GM12878 (cell line): ENCODE measurements at regions not wholly inside any gene's neighbourhood (a gene's known extent, or its start where the extent isn't known, plus 50 kb on each side); places are given as distances from the start of the nearest gene placed in this dataset.

ENCODE experiments used
- ATAC-seq: fragments of 200-7000 bp; cut with Tn5 transposase; 3 replicates; pipeline ENCODE4 v1.9.1; 2020; ENCODE audit warnings: mild to moderate bottlenecking, moderate library complexity
- BruUV-seq: library from RNA; stranded (reverse); fragments of 400-500 nt; replicated peaks from 2 replicates; lab custom pipeline; 2021; lab: Mats Ljungman, UMichigan
- CTCF ChIA-PET: fragments of 300-600 bp; sonication (Branson Sonifier 250); formaldehyde crosslinking; extraction: SDS; loops from one replicate; lab custom pipeline; 2021; ENCODE audit warnings: inconsistent platforms; lab: Yijun Ruan, JAX
- POLR2A ChIA-PET: fragments of 350-600 bp; formaldehyde crosslinking; extraction: SDS; loops from one replicate; lab custom pipeline; 2021; ENCODE audit warnings: inconsistent platforms; lab: Charles Lee
- RAD21 ChIA-PET: fragments of 300-600 bp; sonication (Branson Sonifier 250); formaldehyde crosslinking; loops from one replicate; lab custom pipeline; 2023; ENCODE audit warnings: antibody characterized with exemption; ENCODE audit not compliant: unreplicated experiment; lab: Charles Lee
- SMC1A ChIA-PET: fragments of 300-600 bp; sonication (Branson Sonifier 250); formaldehyde crosslinking; loops from one replicate; lab custom pipeline; 2023; ENCODE audit not compliant: unreplicated experiment, uncharacterized antibody; lab: Charles Lee
- DNase-seq: peaks from one replicate; pipeline ENCODE4 v3.0.0-alpha.2; 2011; ENCODE audit warnings: low read depth, low spot score
- FAIRE-seq: peaks from 3 replicates; lab custom pipeline; 2011; peaks lifted over from hg19 to GRCh38; lab: Jason Lieb, UNC
- H2AFZ ChIP-seq: 2 replicates; pipeline ENCODE4 v1.6.0; 2011; ENCODE audit warnings: low read depth, low read length, control low read depth; ENCODE audit not compliant: control insufficient read depth
- H3K27ac ChIP-seq: 2 replicates; pipeline ENCODE4 v1.5.1; 2011; ENCODE audit warnings: control low read depth; ENCODE audit not compliant: control insufficient read depth, insufficient read depth
- H3K27me3 ChIP-seq, 2 experiments: replicated peaks in 1 of 2; 2 replicates each; pipeline versions ENCODE4 v1.6.0 to v1.6.1; 2011; ENCODE audit warnings: low read length in 1 of 2; ENCODE audit not compliant: control insufficient read depth in 2 of 2, insufficient read depth in 2 of 2
- H3K36me3 ChIP-seq, 2 experiments: 2 replicates each; pipeline ENCODE4 v1.5.1; 2011; ENCODE audit warnings: low read length in 1 of 2; ENCODE audit not compliant: control insufficient read depth in 2 of 2, insufficient read depth in 2 of 2
- H3K4me1 ChIP-seq: 2 replicates; pipeline ENCODE4 v1.6.1; 2011; ENCODE audit warnings: mild to moderate bottlenecking, low read length, moderate library complexity, mixed read lengths; ENCODE audit not compliant: control insufficient read depth, insufficient read depth
- H3K4me2 ChIP-seq: 2 replicates; pipeline ENCODE4 v1.6.0; 2011; ENCODE audit warnings: control low read depth; ENCODE audit not compliant: control insufficient read depth, insufficient read depth
- H3K4me3 ChIP-seq: fragments of 200-600 bp; sonication (generic); 2 replicates; pipeline ENCODE4 v1.5.1; 2016
- H3K79me2 ChIP-seq: 2 replicates; pipeline ENCODE4 v1.6.0; 2011; ENCODE audit warnings: low read length; ENCODE audit not compliant: control insufficient read depth, insufficient read depth
- H3K9ac ChIP-seq: 2 replicates; pipeline ENCODE4 v1.8.0; 2011; ENCODE audit warnings: low read length, control low read depth, mixed read lengths; ENCODE audit not compliant: control insufficient read depth, insufficient read depth
- H3K9me3 ChIP-seq: replicated peaks from 3 replicates; pipeline ENCODE4 v1.5.1; 2011; ENCODE audit warnings: mild to moderate bottlenecking, low read length; ENCODE audit not compliant: control insufficient read depth, insufficient read depth
- H4K20me1 ChIP-seq: 2 replicates; pipeline ENCODE4 v1.6.0; 2011; ENCODE audit not compliant: control insufficient read depth, insufficient read depth
- CBX5 ChIP-seq: sonication (generic); IDR thresholded peaks from 2 replicates; pipeline ENCODE4 v1.6.1; 2016; ENCODE audit warnings: low read depth, moderate library complexity, mild to moderate bottlenecking, inconsistent platforms
- CTCF ChIP-seq, 3 experiments: IDR thresholded peaks in 2 of 3; conservative IDR thresholded peaks in 1 of 3; 2 replicates each; pipeline ENCODE4 v1.5.1; 2011; ENCODE audit warnings: low read depth in 3 of 3, low read length in 3 of 3, mild to moderate bottlenecking in 3 of 3, control low read depth in 2 of 3, moderate library complexity in 2 of 3, inconsistent platforms in 1 of 3, mixed read lengths in 1 of 3; ENCODE audit not compliant: control insufficient read depth in 2 of 3, insufficient read depth in 1 of 3; ENCODE audit errors: extremely low read depth in 1 of 3
- EED ChIP-seq: sonication (generic); IDR thresholded peaks from 2 replicates; pipeline ENCODE4 v1.6.1; 2016; ENCODE audit warnings: antibody characterized with exemption, low read depth
- ELK1 ChIP-seq: IDR thresholded peaks from 2 replicates; pipeline ENCODE4 v1.6.1; 2012; ENCODE audit warnings: low read depth, low read length, improper control_type of control experiment
- ESRRA ChIP-seq: IDR thresholded peaks from 2 replicates; pipeline ENCODE4 v1.6.1; 2012; ENCODE audit warnings: mild to moderate bottlenecking, low read length, improper control_type of control experiment
- HDAC6 ChIP-seq: fragments of 200-600 bp; sonication (generic); IDR thresholded peaks from one replicate; pipeline ENCODE4 v1.8.0; 2017; ENCODE audit warnings: antibody characterized with exemption; ENCODE audit not compliant: unreplicated experiment
- IKZF1 ChIP-seq: fragments of 450-650 bp; conservative IDR thresholded peaks from 2 replicates; pipeline ENCODE4 v1.6.1; 2017; ENCODE audit warnings: antibody characterized with exemption, mild to moderate bottlenecking
- KLF5 ChIP-seq: fragments of 450-650 bp; IDR thresholded peaks from 2 replicates; pipeline ENCODE4 v1.6.1; 2014; ENCODE audit warnings: mild to moderate bottlenecking; ENCODE audit not compliant: partially characterized antibody
- PML ChIP-seq: IDR thresholded peaks from 2 replicates; pipeline ENCODE4 v1.6.1; 2012; ENCODE audit warnings: low read length, inconsistent platforms
- POLR2AphosphoS5 ChIP-seq: IDR thresholded peaks from 2 replicates; pipeline ENCODE4 v1.6.1; 2011; ENCODE audit warnings: mild to moderate bottlenecking, low read length, inconsistent platforms
- SIX5 ChIP-seq: IDR thresholded peaks from 2 replicates; pipeline ENCODE4 v1.6.1; 2011; ENCODE audit warnings: mild to moderate bottlenecking, low read depth, low read length, moderate library complexity; ENCODE audit not compliant: severe bottlenecking
- SUPT20H ChIP-seq: IDR thresholded peaks from 2 replicates; pipeline ENCODE4 v1.6.1; 2011; ENCODE audit warnings: low read depth, mild to moderate bottlenecking, low read length, moderate library complexity, borderline replicate concordance; ENCODE audit not compliant: control insufficient read depth
- ZZZ3 ChIP-seq: IDR thresholded peaks from 2 replicates; pipeline ENCODE4 v1.6.1; 2011; ENCODE audit warnings: low read depth; ENCODE audit not compliant: control insufficient read depth, insufficient read length
- WGBS: methylation state at CpG from one replicate; pipeline ENCODE4 v1.1.6; 2016; ENCODE audit warnings: low lambda C conversion rate; ENCODE audit not compliant: insufficient replicate concordance, insufficient coverage; ENCODE audit errors: missing lambda C conversion rate; 5-methylcytosine and 5-hydroxymethylcytosine counted together
- in situ Hi-C: fragments of 300-500 bp; cut with MboI; formaldehyde crosslinking; loops from 9 replicates; pipeline ENCODE4 v1.14.3; 2018; ENCODE audit warnings: mixed read lengths
- intact Hi-C: fragments of 100-400 bp; cut with micrococcal nuclease; formaldehyde crosslinking; loops from one replicate; pipeline ENCODE4 v1.14.2; 2022; ENCODE audit not compliant: unreplicated experiment

- BruUV-seq, result no TSS peak
These were observed 133.7 kb downstream of the LY86 start for GRCh38 chr6:6722195-6722594.

GRCh38 chr6:6723361-6723760 is 134.8 kb downstream of the LY86 start:
- CTCF ChIA-PET, result interaction anchor here (0.6 to 9.4 kb wide), 14 partner anchors 8 to 538 kb away, joined by 3 to 82 read pairs (median 4); no protein-coding TSS in a partner anchor
- Histone ChIP-seq H3K79me2 (no peaks in the 10 kb centered on the region), H4K20me1 (no peaks in the 10 kb centered on the region), H3K9me3 (no peaks in the 10 kb centered on the region), H3K36me3 (no peaks in the 10 kb centered on the region), H3K4me2 (no peak overlapping the region), H3K9ac (no peak overlapping the region), H3K27ac (no peak overlapping the region), H3K27me3 (no peaks in the 10 kb centered on the region), H2AFZ (no peak overlapping the region), H3K4me3 (no peak overlapping the region), H3K4me1 (peaks cover 11% of the 10 kb centered on the region)
- in situ Hi-C loops (loop anchor here (10.0 kb wide), 1 partner anchor 891 kb away; no protein-coding TSS in a partner anchor), intact Hi-C loops (loop anchor here (5.0 to 10.0 kb wide), 2 partner anchors 191 to 894 kb away; no protein-coding TSS in a partner anchor)
- BruUV-seq, result no TSS peak
- no peak for FAIRE-seq
- ATAC-seq, result no peak
- SMC1A ChIA-PET, result interaction anchor here (0.5 to 5.2 kb wide), 12 partner anchors 9 to 515 kb away, joined by 3 to 52 read pairs (median 4); no protein-coding TSS in a partner anchor
- POLR2A ChIA-PET, result interaction anchor here (0.5 kb wide), 1 partner anchor 49 kb away, joined by 4 read pairs; no protein-coding TSS in a partner anchor
- DNase-seq, result no peak
- 41% methylated on average over 1 of the region's 1 CpG for WGBS
- RAD21 ChIA-PET, result interaction anchor here (0.8 to 8.5 kb wide), 3 partner anchors 46 to 520 kb away, joined by 3 to 48 read pairs (median 5); no protein-coding TSS in a partner anchor
- no peak for TF ChIP-seq CBX5
- TF ChIP-seq CTCF (IDR thresholded peaks at IDR 0.05 in 2 of 3, conservative IDR thresholded peaks at IDR 0.05 in 1 of 3; ENCODE audit: control insufficient read depth in 2 of 3, extremely low read depth in 1 of 3, insufficient read depth in 1 of 3, low read depth in 3 of 3, low read length in 3 of 3), result no peak
- no peak for TF ChIP-seq SIX5
- no peak for TF ChIP-seq PML
- no peak for TF ChIP-seq ZZZ3
- TF ChIP-seq POLR2AphosphoS5, result no peak
- no peak for TF ChIP-seq ELK1
- TF ChIP-seq HDAC6, result no peak
- TF ChIP-seq IKZF1, result no peak
- TF ChIP-seq EED, result no peak

More at GRCh38 chr6:6722195-6722594, 133.7 kb downstream of the LY86 start:
- H3K4me2 ChIP-seq, result no peak overlapping the region
- peaks cover 11% of the 10 kb centered on the region for H3K4me1 ChIP-seq
- SMC1A ChIA-PET, result interaction anchor here (0.6 to 5.2 kb wide), 16 partner anchors 10 to 527 kb away, joined by 3 to 52 read pairs (median 3); no protein-coding TSS in a partner anchor
- no peaks in the 10 kb centered on the region for H3K79me2 ChIP-seq
- CTCF ChIA-PET, result interaction anchor here (0.6 to 9.4 kb wide), 10 partner anchors 23 to 522 kb away, joined by 3 to 82 read pairs (median 4); no protein-coding TSS in a partner anchor
- no peaks in the 10 kb centered on the region for H3K36me3 ChIP-seq
- H3K9me3 ChIP-seq, result no peaks in the 10 kb centered on the region
- in situ Hi-C loops (loop anchor here (10.0 kb wide), 1 partner anchor 893 kb away; no protein-coding TSS in a partner anchor), intact Hi-C loops (loop anchor here (5.0 to 10.0 kb wide), 2 partner anchors 193 to 895 kb away; no protein-coding TSS in a partner anchor)
- RAD21 ChIA-PET, result interaction anchor here (1.1 to 8.5 kb wide), 3 partner anchors 44 to 514 kb away, joined by 3 to 48 read pairs (median 5); no protein-coding TSS in a partner anchor
- DNase-seq (no peak), ATAC-seq (no peak), FAIRE-seq (no peak)
- POLR2A ChIA-PET, result interaction anchor here (0.6 kb wide), 1 partner anchor 986 kb away, joined by 3 read pairs; no protein-coding TSS in a partner anchor
- no peak overlapping the region for H3K9ac ChIP-seq
- no peak overlapping the region for H3K4me3 ChIP-seq
- no peaks in the 10 kb centered on the region for H3K27me3 ChIP-seq
- H2AFZ ChIP-seq, result no peak overlapping the region
- TF ChIP-seq ESRRA, result no peak
- no peak for TF ChIP-seq KLF5
- TF ChIP-seq SUPT20H, result no peak
- no peak overlapping the region for H3K27ac ChIP-seq
- H4K20me1 ChIP-seq, result no peaks in the 10 kb centered on the region
- 62% methylated on average over 5 of the region's 5 CpGs for WGBS
